Heart left ventricle (tissue), 13 donors: ENCODE measurements at regions not wholly inside any gene's neighbourhood (a gene's known extent, or its start where the extent isn't known, plus 50 kb on each side); places are given as distances from the start of the nearest gene placed in this dataset.

Experiments
- POLR2A ChIP-seq, 2 donors: fragments of 450-650 bp; IDR thresholded peaks; one replicate each; pipeline ENCODE4 v1.6.1; 2017; ENCODE audit warnings: antibody characterized with exemption in 2 of 2, mild to moderate bottlenecking in 2 of 2, moderate library complexity in 2 of 2
- TF ChIP-seq, protein P1 (sequence below), 12 donors: fragments of 200-600 bp; sonication (generic) in 4 of 12; IDR thresholded peaks; one replicate each; pipeline versions ENCODE4 v1.5.0 to v1.8.0; 2018 to 2022; ENCODE audit warnings: antibody characterized with exemption in 12 of 12, mild to moderate bottlenecking in 5 of 12
- donor health status: ischemic (EF 13 %, LVEDD 7.1; RV severe dilation, severe dysfunction).
- donor health status: DM: no; HTN: yes; CAD: no.
- donor health status: DM: no; HTN: no; CAD: no.
- donor health status: ischemic (EF 25% LVEDD 6.9; RV normal size, moderate dysfunction).
- donor health status: ischemic (EF 25% LVEDD 5.7; RV mildly dilated, moderate dysfunction).
- donor health status: ischemic (EF 35%, LVEDD 5.7; RV mildly dilated, moderate dysfunction).
- donor health status: nonischemic (EF 11% LVEDD 7.7; RV severe dilation, severe dysfunction).
- donor health status: DM: yes; HTN: yes; CAD: no.
- donor health status: PGD.
- donor health status: ischemic (EF 29% LVEDD 5.4; RV normal size, mild dysfunction).
- donor health status: nonischemic (EF 23%, LVEDD 6.1; RV moderate dilation, normal function).

DNA sequence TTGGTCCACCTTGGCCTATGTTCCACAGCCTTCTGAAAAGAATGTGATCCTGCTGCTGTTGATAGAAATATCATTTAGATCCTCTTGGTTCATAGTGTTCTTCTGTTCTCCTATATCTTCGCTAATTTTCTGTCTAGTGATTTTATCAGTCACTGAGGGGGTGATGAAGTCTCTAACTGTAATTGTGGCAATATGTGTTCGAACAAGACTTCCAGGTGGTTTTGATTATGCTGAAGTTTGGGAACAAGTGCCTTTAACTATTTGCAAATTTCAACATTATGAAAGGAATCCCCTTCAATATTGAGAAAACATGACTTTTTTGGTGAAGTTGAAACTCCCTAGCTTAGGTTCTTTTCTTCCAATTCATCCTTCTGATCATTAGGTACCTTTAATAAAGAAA is 140.4 kb downstream of the MTX2 start:
- TF ChIP-seq, protein P1, sequence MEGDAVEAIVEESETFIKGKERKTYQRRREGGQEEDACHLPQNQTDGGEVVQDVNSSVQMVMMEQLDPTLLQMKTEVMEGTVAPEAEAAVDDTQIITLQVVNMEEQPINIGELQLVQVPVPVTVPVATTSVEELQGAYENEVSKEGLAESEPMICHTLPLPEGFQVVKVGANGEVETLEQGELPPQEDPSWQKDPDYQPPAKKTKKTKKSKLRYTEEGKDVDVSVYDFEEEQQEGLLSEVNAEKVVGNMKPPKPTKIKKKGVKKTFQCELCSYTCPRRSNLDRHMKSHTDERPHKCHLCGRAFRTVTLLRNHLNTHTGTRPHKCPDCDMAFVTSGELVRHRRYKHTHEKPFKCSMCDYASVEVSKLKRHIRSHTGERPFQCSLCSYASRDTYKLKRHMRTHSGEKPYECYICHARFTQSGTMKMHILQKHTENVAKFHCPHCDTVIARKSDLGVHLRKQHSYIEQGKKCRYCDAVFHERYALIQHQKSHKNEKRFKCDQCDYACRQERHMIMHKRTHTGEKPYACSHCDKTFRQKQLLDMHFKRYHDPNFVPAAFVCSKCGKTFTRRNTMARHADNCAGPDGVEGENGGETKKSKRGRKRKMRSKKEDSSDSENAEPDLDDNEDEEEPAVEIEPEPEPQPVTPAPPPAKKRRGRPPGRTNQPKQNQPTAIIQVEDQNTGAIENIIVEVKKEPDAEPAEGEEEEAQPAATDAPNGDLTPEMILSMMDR (IDR thresholded peaks at IDR 0.05): no peak
- no peak for TF ChIP-seq POLR2A (IDR thresholded peaks at IDR 0.05)
